Tibial nerve (tissue), 4 donors: ENCODE measurements at regions not wholly inside any gene's neighbourhood (a gene's known extent, or its start where the extent isn't known, plus 50 kb on each side); places are given as distances from the start of the nearest gene placed in this dataset.
A peak's percentile ranks its signal among the peaks of the same experiment; 100 is the strongest.
"Not testable (repeated sequence)": the region's sequence is repeated elsewhere in the genome, so short reads cannot be mapped to it uniquely, and the experiment has no call there.

Experiments used
- DNase-seq, 2 donors: peaks; one replicate each; pipeline ENCODE4 v3.0.0-alpha.2; 2019; ENCODE audit warnings: low spot score in 2 of 2
- H3K27ac ChIP-seq, 4 donors: fragments of 200-600 bp; sonication (generic) in 3 of 4; one replicate each; pipeline ENCODE4 v1.5.1; 2017 to 2019; ENCODE audit warnings: mild to moderate bottlenecking in 1 of 4
- H3K27me3 ChIP-seq, 2 donors: fragments of 200-600 bp; sonication (generic) in 1 of 2; one replicate each; pipeline versions ENCODE4 v1.5.1 to v1.6.0; 2017 to 2019
- H3K36me3 ChIP-seq, 3 donors: fragments of 200-600 bp; sonication (generic); one replicate each; pipeline ENCODE4 v1.5.1; 2018 to 2019
- H3K4me1 ChIP-seq, 4 donors: fragments of 200-600 bp; sonication (generic) in 3 of 4; one replicate each; pipeline ENCODE4 v1.5.1; 2017 to 2019
- H3K4me3 ChIP-seq, 4 donors: fragments of 200-600 bp; sonication (generic) in 3 of 4; one replicate each; pipeline ENCODE4 v1.5.1; 2017 to 2019; ENCODE audit warnings: mild to moderate bottlenecking in 1 of 4, moderate library complexity in 1 of 4
- H3K9me3 ChIP-seq, 4 donors: fragments of 200-600 bp; sonication (generic) in 3 of 4; one replicate each; pipeline ENCODE4 v1.5.1; 2017 to 2019
- CTCF ChIP-seq, 5 experiments: fragments of 200-600 bp in 3 of 5; fragments of 450-650 bp in 2 of 5; sonication (generic) in 3 of 5; IDR thresholded peaks; one replicate each; pipeline ENCODE4 v1.5.1; 2016 to 2019; ENCODE audit warnings: antibody characterized with exemption in 5 of 5, mild to moderate bottlenecking in 3 of 5, moderate library complexity in 2 of 5
- EP300 ChIP-seq, 2 donors: sonication (generic); formaldehyde crosslinking; IDR thresholded peaks; one replicate each; pipeline ENCODE4 v1.6.1; 2017; ENCODE audit warnings: antibody characterized with exemption in 2 of 2, mild to moderate bottlenecking in 1 of 2
- POLR2A ChIP-seq, 2 donors: fragments of 450-650 bp; IDR thresholded peaks; one replicate each; pipeline ENCODE4 v1.6.1; 2017; ENCODE audit warnings: antibody characterized with exemption in 2 of 2, mild to moderate bottlenecking in 2 of 2, moderate library complexity in 2 of 2
- WGBS, 2 donors: methylation state at CpG; one replicate each; pipeline ENCODE4 v1.1.5; 2018; 5-methylcytosine and 5-hydroxymethylcytosine counted together

- Histone ChIP-seq H3K4me3 (no peak overlapping the region), H3K4me1 (peaks cover 0 to 40% (median 4%) of the 10 kb centered on the region in 4 donors), H3K27ac (no peak overlapping the region), H3K27me3 (no peaks in the 10 kb centered on the region), H3K9me3 (no peaks in the 10 kb centered on the region), H3K36me3 (no peaks in the 10 kb centered on the region)
- no peak for TF ChIP-seq CTCF (IDR thresholded peaks at IDR 0.05)
- no peak for TF ChIP-seq POLR2A (IDR thresholded peaks at IDR 0.05)
- TF ChIP-seq EP300 (IDR thresholded peaks at IDR 0.05): no peak
- DNase-seq: no peak
- WGBS, 2 donors: 74 to 76% methylated on average over 3 of the region's 3 CpGs
These were observed 159.7 kb downstream of the DISP1 start for GRCh38 chr1:222974496-222974895.

GRCh38 chr1:222975472-222976122 is 160.8 kb downstream of the DISP1 start:
- TF ChIP-seq EP300 (IDR thresholded peaks at IDR 0.05) (no peak), CTCF (IDR thresholded peaks at IDR 0.05) (no peak), POLR2A (IDR thresholded peaks at IDR 0.05) (no peak)
- WGBS, 2 donors: 48 to 50% methylated on average over 6 of the region's 6 CpGs
- Histone ChIP-seq H3K36me3 (no peaks in the 10 kb centered on the region), H3K27ac (peak overlapping the region in 1 of 4 donors; percentile 37), H3K9me3 (no peaks in the 10 kb centered on the region), H3K4me1 (peaks cover 0 to 32% (median 4%) of the 10 kb centered on the region in 4 donors), H3K4me3 (no peak overlapping the region), H3K27me3 (no peaks in the 10 kb centered on the region)
- DNase-seq: no peak

GRCh38 chr1:222976453-222976852 is 161.6 kb downstream of the DISP1 start:
- TF ChIP-seq POLR2A (IDR thresholded peaks at IDR 0.05) (no peak), EP300 (IDR thresholded peaks at IDR 0.05) (no peak), CTCF (IDR thresholded peaks at IDR 0.05) (no peak)
- H3K4me3 ChIP-seq: no peak overlapping the region
- H3K4me1 ChIP-seq: peaks cover 0 to 25% (median 4%) of the 10 kb centered on the region in 4 donors
- no peaks in the 10 kb centered on the region for H3K27me3 ChIP-seq
- H3K36me3 ChIP-seq: no peaks in the 10 kb centered on the region
- WGBS, 2 donors: 54 to 61% methylated on average over 1 of the region's 1 CpG
- no peaks in the 10 kb centered on the region for H3K9me3 ChIP-seq
- no peak for DNase-seq
- H3K27ac ChIP-seq: peak overlapping the region in 1 of 4 donors; percentile 37

GRCh38 chr1:222977294-222977693 is 162.5 kb downstream of the DISP1 start:
- 94 to 96% methylated on average over 4 of the region's 5 CpGs for WGBS, 2 donors
- not testable (repeated sequence) for H3K36me3 ChIP-seq, H3K9me3 ChIP-seq, H3K27me3 ChIP-seq, H3K4me3 ChIP-seq, H3K27ac ChIP-seq, DNase-seq
- peaks cover 0 to 25% (median 4%) of the 10 kb centered on the region in 4 donors for H3K4me1 ChIP-seq

- WGBS, 2 donors: 90 to 93% methylated on average over 5 of the region's 5 CpGs
- H3K9me3 ChIP-seq: no peaks in the 10 kb centered on the region
- TF ChIP-seq EP300 (IDR thresholded peaks at IDR 0.05) (no peak), POLR2A (IDR thresholded peaks at IDR 0.05) (no peak), CTCF (IDR thresholded peaks at IDR 0.05) (no peak)
- no peak overlapping the region for H3K27ac ChIP-seq
- no peaks in the 10 kb centered on the region for H3K27me3 ChIP-seq
- no peak overlapping the region for H3K4me3 ChIP-seq
- no peak for DNase-seq
- peaks cover 0 to 17% (median 4%) of the 10 kb centered on the region in 4 donors for H3K4me1 ChIP-seq
- H3K36me3 ChIP-seq: no peaks in the 10 kb centered on the region
These were observed 163.5 kb downstream of the TLR5 start for GRCh38 chr1:222979561-222979960.
